Prostate gland (tissue), 2 donors: ENCODE measurements at regions not wholly inside any gene's neighbourhood (a gene's known extent, or its start where the extent isn't known, plus 50 kb on each side); places are given as distances from the start of the nearest gene placed in this dataset.

Experiments
- DNase-seq: peaks from one replicate; pipeline ENCODE4 v3.0.0-alpha.2; 2019; ENCODE audit warnings: low spot score
- H3K27ac ChIP-seq, 2 donors: fragments of 200-600 bp; sonication (generic); 2 replicates each; pipeline ENCODE4 v1.5.1; 2017 to 2019
- H3K27me3 ChIP-seq: fragments of 200-600 bp; sonication (generic); replicated peaks from 2 replicates; pipeline ENCODE4 v1.5.1; 2019; ENCODE audit not compliant: insufficient read depth
- H3K36me3 ChIP-seq, 2 donors: fragments of 200-600 bp; sonication (generic); 1 replicate in 1 of 2; 2 replicates in 1 of 2; pipeline versions ENCODE4 v1.5.1 to v1.8.1; 2017 to 2019
- H3K4me1 ChIP-seq: fragments of 200-600 bp; sonication (generic); replicated peaks from 2 replicates; pipeline ENCODE4 v1.5.1; 2019
- H3K4me3 ChIP-seq, 2 donors: fragments of 200-600 bp; sonication (generic); 2 replicates each; pipeline ENCODE4 v1.5.1; 2017 to 2019
- H3K9me3 ChIP-seq: fragments of 200-600 bp; sonication (generic); 2 replicates; pipeline ENCODE4 v1.5.1; 2017
- POLR2A ChIP-seq: fragments of 450-650 bp; IDR thresholded peaks from one replicate; pipeline ENCODE4 v1.6.1; 2016; ENCODE audit warnings: antibody characterized with exemption, mild to moderate bottlenecking
- POLR2AphosphoS5 ChIP-seq: sonication (generic); formaldehyde crosslinking; IDR thresholded peaks from one replicate; pipeline ENCODE4 v1.6.1; 2017; ENCODE audit warnings: antibody characterized with exemption
- WGBS: methylation state at CpG from one replicate; pipeline ENCODE4 v1.1.5; 2018; 5-methylcytosine and 5-hydroxymethylcytosine counted together
- intact Hi-C: fragments of 100-400 bp; cut with DNase I; formaldehyde crosslinking; loops from one replicate; pipeline ENCODE4 v1.14.2; 2022
- TF ChIP-seq, protein P1 (sequence below), 4 experiments: fragments of 200-600 bp in 2 of 4; fragments of 450-650 bp in 2 of 4; sonication (generic) in 2 of 4; IDR thresholded peaks; 1 replicate in 3 of 4; 2 replicates in 1 of 4; pipeline ENCODE4 v1.5.1; 2016 to 2019; ENCODE audit warnings: antibody characterized with exemption in 4 of 4, mild to moderate bottlenecking in 2 of 4, moderate library complexity in 2 of 4

DNA sequence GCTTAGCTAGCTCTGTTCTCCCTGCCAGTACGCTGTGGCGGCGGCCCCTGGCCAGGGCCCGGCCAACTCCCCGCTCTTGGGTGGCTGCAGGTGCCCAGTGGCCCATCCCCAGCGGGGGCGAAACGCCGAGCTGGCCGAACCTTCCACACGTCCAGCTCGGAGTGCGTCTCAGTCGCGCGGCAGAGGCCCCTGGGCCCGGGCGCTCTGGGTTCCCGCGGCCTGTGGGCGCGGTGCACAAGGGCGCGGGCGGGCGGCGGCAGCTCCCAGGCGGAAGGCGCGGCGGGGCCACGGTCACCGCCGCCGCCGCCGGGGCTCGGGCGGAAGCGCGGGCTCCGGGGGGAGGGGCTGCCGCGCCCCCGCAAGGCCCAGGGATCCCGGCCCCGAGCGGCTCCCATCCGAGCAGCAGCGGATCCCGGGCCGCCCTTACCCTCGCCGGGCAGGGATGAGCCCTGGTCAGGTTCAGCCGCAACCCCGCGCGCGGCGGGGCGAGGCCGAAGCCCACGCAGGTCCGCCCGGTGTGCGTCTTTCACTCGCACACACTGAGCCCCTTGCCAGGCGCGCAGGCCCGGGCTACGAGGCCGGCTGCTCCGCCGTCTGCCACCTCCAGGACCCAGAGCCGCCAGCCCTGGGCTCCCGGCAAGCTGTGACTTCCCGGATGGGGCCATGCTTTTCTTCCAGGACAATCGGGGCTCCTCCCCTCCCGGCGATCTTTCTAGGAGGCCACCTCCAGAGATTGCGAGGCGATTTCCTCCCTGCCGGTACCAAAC, 54.2 kb downstream of the CCDC54 start:
- Histone ChIP-seq H3K27me3 (no peaks in the 10 kb centered on the region), H3K36me3 (no peaks in the 10 kb centered on the region), H3K27ac (peak overlapping the region; percentile 97 to 98), H3K4me1 (no peaks in the 10 kb centered on the region), H3K4me3 (peak overlapping the region; percentile 64 to 68), H3K9me3 (no peaks in the 10 kb centered on the region)
- intact Hi-C loops = loop anchor here (2.0 to 10.0 kb wide), 2 partner anchors 93 to 253 kb away; no protein-coding TSS in a partner anchor
- peak; percentile 75 for DNase-seq
- peak; percentile 63 for TF ChIP-seq POLR2A
- peak; percentile 45 for TF ChIP-seq POLR2AphosphoS5
- TF ChIP-seq, protein P1, sequence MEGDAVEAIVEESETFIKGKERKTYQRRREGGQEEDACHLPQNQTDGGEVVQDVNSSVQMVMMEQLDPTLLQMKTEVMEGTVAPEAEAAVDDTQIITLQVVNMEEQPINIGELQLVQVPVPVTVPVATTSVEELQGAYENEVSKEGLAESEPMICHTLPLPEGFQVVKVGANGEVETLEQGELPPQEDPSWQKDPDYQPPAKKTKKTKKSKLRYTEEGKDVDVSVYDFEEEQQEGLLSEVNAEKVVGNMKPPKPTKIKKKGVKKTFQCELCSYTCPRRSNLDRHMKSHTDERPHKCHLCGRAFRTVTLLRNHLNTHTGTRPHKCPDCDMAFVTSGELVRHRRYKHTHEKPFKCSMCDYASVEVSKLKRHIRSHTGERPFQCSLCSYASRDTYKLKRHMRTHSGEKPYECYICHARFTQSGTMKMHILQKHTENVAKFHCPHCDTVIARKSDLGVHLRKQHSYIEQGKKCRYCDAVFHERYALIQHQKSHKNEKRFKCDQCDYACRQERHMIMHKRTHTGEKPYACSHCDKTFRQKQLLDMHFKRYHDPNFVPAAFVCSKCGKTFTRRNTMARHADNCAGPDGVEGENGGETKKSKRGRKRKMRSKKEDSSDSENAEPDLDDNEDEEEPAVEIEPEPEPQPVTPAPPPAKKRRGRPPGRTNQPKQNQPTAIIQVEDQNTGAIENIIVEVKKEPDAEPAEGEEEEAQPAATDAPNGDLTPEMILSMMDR (IDR thresholded peaks at IDR 0.05) = no peak
- WGBS = under 1% methylated on average over 61 of the region's 83 CpGs

DNA sequence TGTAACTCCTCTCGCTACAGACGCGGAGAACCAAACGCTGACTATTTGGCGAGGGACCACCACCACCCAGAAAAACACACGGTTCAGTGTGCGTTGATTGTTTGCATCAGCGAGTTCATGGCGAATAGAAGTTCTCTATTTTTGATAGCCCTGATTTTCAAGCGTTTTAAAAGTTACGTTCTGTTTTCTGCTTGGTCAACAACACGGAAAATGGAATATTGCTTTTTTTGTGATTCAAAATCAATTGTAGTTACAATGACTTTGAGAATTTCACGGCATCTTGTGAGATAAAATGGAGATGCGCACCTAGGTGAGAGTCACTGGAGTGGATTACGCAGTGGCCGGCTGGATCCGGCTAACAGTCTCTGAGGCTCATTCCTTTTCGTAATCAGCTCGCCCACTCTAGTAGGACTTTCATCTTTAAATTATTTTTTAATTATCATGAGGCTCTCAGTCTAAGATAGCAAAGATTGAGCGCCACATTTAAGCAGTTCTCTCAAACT, 54.8 kb downstream of the CCDC54 start:
- 3% methylated on average over 20 of the region's 20 CpGs for WGBS
- DNase-seq = peak; percentile 25
- TF ChIP-seq, protein P1 (IDR thresholded peaks at IDR 0.05) = peak in 1 of 4 experiments; percentile 17
- TF ChIP-seq POLR2AphosphoS5 (peak; percentile 1), POLR2A (no peak)

DNA sequence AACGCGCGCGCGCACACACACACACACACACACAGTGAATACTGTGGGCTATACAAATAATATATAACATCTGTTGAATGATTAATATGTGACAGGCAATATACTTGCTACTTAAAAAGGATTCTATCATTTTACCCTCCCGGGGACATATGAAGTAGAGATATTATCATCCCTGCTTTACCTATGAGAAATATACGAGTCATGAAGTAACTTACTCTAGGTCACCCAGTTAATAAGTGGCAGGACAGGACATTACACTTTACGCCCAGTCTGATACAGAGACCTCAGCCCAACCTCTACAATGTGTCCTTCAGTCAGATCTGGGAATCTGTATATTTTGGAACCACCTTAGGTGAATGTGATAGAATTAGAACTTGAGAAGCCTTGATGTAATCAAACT, 55.4 kb downstream of the CCDC54 start:
- no peaks in the 10 kb centered on the region for H3K27me3 ChIP-seq
- H3K36me3 ChIP-seq = no peaks in the 10 kb centered on the region
- intact Hi-C loops = loop anchor here (10.0 kb wide), 1 partner anchor 252 kb away; no protein-coding TSS in a partner anchor
- TF ChIP-seq, protein P1 (IDR thresholded peaks at IDR 0.05) = no peak
- TF ChIP-seq POLR2A (no peak), POLR2AphosphoS5 (no peak)
- no peaks in the 10 kb centered on the region for H3K9me3 ChIP-seq
- peak overlapping the region in 1 of 2 donors; percentile 68 for H3K4me3 ChIP-seq
- 55% methylated on average over 8 of the region's 8 CpGs for WGBS
- no peak for DNase-seq
- peak overlapping the region; percentile 97 to 98 for H3K27ac ChIP-seq
- H3K4me1 ChIP-seq = no peaks in the 10 kb centered on the region

More for the DNA sequence above, 54.8 kb downstream of the CCDC54 start:
- H3K9me3 ChIP-seq = no peaks in the 10 kb centered on the region
- H3K4me1 ChIP-seq = no peaks in the 10 kb centered on the region
- no peaks in the 10 kb centered on the region for H3K27me3 ChIP-seq
- H3K4me3 ChIP-seq = peak overlapping the region; percentile 64 to 68
- intact Hi-C loops = loop anchor here (10.0 kb wide), 1 partner anchor 253 kb away; no protein-coding TSS in a partner anchor
- peak overlapping the region; percentile 97 to 98 for H3K27ac ChIP-seq
- H3K36me3 ChIP-seq = no peaks in the 10 kb centered on the region

DNA sequence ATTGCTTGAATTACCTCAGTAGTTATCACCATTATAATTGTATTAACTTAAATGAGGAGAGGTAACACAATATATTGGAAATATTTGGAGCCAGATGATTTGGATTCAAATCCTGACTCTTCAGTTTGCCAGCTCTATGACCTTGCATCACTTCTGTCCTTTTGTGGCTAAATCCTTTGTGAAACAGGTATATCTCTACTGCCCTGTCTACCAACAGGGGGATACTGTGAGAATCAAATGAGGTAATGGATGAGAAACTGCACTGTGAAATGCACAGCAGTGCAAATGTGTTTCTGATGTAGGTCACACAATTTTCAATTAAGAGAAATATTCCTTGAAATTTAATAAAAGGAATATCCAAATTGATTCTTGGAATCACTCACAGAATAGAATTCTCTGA, 58.8 kb downstream of the CCDC54 start:
- H3K9me3 ChIP-seq = no peaks in the 10 kb centered on the region
- intact Hi-C loops = loop anchor here (10.0 kb wide), 1 partner anchor 249 kb away; no protein-coding TSS in a partner anchor
- no peaks in the 10 kb centered on the region for H3K36me3 ChIP-seq
- DNase-seq = no peak
- no peaks in the 10 kb centered on the region for H3K4me1 ChIP-seq
- TF ChIP-seq POLR2A (no peak), POLR2AphosphoS5 (no peak)
- TF ChIP-seq, protein P1 (IDR thresholded peaks at IDR 0.05) = no peak
- H3K27me3 ChIP-seq = no peaks in the 10 kb centered on the region
- no peak overlapping the region for H3K27ac ChIP-seq
- no peak overlapping the region for H3K4me3 ChIP-seq
